ENCODE measurements at regions not wholly inside any gene's neighbourhood (a gene's known extent, or its start where the extent isn't known, plus 50 kb on each side); places are given as distances from the start of the nearest gene placed in this dataset.

DNA sequence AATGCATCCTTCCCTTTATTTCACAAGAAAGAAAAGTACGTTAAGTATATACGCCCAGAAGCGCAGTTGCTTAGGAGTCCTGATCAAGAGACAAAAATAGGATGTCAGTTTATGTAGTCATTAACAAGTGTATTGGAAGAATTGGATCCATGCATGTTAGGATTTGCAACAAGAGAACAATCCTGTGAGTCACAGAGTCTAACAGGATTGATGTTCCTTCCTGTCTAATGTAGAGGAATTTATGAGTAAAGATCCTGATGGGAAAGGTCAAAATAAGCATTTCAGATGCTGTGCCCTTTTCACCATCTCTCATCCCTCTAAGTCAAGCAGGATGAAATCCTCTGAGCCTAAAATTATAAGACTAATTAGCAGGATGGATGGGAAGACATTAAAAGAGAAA lies 406.0 kb upstream of the GRIA1 start:
- TF ChIP-seq, protein P1, sequence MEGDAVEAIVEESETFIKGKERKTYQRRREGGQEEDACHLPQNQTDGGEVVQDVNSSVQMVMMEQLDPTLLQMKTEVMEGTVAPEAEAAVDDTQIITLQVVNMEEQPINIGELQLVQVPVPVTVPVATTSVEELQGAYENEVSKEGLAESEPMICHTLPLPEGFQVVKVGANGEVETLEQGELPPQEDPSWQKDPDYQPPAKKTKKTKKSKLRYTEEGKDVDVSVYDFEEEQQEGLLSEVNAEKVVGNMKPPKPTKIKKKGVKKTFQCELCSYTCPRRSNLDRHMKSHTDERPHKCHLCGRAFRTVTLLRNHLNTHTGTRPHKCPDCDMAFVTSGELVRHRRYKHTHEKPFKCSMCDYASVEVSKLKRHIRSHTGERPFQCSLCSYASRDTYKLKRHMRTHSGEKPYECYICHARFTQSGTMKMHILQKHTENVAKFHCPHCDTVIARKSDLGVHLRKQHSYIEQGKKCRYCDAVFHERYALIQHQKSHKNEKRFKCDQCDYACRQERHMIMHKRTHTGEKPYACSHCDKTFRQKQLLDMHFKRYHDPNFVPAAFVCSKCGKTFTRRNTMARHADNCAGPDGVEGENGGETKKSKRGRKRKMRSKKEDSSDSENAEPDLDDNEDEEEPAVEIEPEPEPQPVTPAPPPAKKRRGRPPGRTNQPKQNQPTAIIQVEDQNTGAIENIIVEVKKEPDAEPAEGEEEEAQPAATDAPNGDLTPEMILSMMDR (IDR thresholded peaks at IDR 0.05), result no peak
- TF ChIP-seq POLR2AphosphoS5 (IDR thresholded peaks at IDR 0.05), result no peak
- TF ChIP-seq POLR2A (IDR thresholded peaks at IDR 0.05), result no peak
- TF ChIP-seq EP300 (IDR thresholded peaks at IDR 0.05), result no peak
